Heart right ventricle (tissue), 16 donors: ENCODE measurements at regions not wholly inside any gene's neighbourhood (a gene's known extent, or its start where the extent isn't known, plus 50 kb on each side); places are given as distances from the start of the nearest gene placed in this dataset.

ENCODE experiments used
- ATAC-seq, 8 donors: fragments of 200-7000 bp; cut with Tn5 transposase; one replicate each; pipeline ENCODE4 v1.9.1; 2020; ENCODE audit warnings: mild to moderate bottlenecking in 8 of 8, moderate library complexity in 8 of 8, moderate number of reproducible peaks in 1 of 8
- DNase-seq, 2 donors: peaks; one replicate each; pipeline ENCODE4 v3.0.0-alpha.2; 2020
- H3K27ac ChIP-seq, 10 donors: fragments of 200-600 bp; sonication (generic) in 2 of 10; one replicate each; pipeline versions ENCODE4 v1.5.0 to v1.8.0; 2020 to 2022; ENCODE audit warnings: mild to moderate bottlenecking in 3 of 10
- H3K27me3 ChIP-seq, 7 donors: fragments of 200-600 bp; one replicate each; pipeline ENCODE4 v1.8.0; 2021 to 2022; ENCODE audit warnings: mild to moderate bottlenecking in 2 of 7
- H3K36me3 ChIP-seq, 9 donors: fragments of 200-600 bp; sonication (generic) in 1 of 9; one replicate each; pipeline versions ENCODE4 v1.5.0 to v1.8.0; 2020 to 2022; ENCODE audit warnings: mild to moderate bottlenecking in 2 of 9
- H3K4me1 ChIP-seq, 9 donors: fragments of 200-600 bp; sonication (generic) in 1 of 9; one replicate each; pipeline versions ENCODE4 v1.5.0 to v1.8.0; 2020 to 2022; ENCODE audit warnings: mild to moderate bottlenecking in 4 of 9
- H3K4me3 ChIP-seq, 10 donors: fragments of 200-600 bp; sonication (generic) in 2 of 10; one replicate each; pipeline versions ENCODE4 v1.5.0 to v1.8.0; 2020 to 2022; ENCODE audit warnings: mild to moderate bottlenecking in 7 of 10, moderate library complexity in 2 of 10
- H3K9me3 ChIP-seq, 11 donors: fragments of 200-600 bp in 10 of 11; sonication (generic) in 2 of 11; one replicate each; pipeline versions ENCODE4 v1.5.0 to v1.8.0; 2013 to 2022; ENCODE audit warnings: mild to moderate bottlenecking in 2 of 11, control low read depth in 1 of 11, moderate library complexity in 1 of 11
- WGBS, 2 donors: extraction: QIAGEN DNeasy Blood & Tissue Kit; methylation state at CpG; one replicate each; pipeline ENCODE4 v1.1.7; 2013; ENCODE audit warnings: inconsistent platforms in 1 of 2; 5-methylcytosine and 5-hydroxymethylcytosine counted together
- intact Hi-C, 10 donors: fragments of 100-400 bp; cut with DNase I; formaldehyde crosslinking; loops; one replicate each; pipeline versions ENCODE4 v1.11.1 to v1.14.2; 2022
- TF ChIP-seq, protein P1 (sequence below), 9 donors: fragments of 200-600 bp; sonication (generic) in 2 of 9; IDR thresholded peaks; one replicate each; pipeline versions ENCODE4 v1.5.0 to v1.8.0; 2021 to 2022; ENCODE audit warnings: antibody characterized with exemption in 9 of 9, mild to moderate bottlenecking in 5 of 9, moderate library complexity in 1 of 9
- donor health status: Arrhythmogenic right ventricular cardiomyopathy.
- donor health status: ischemic (EF 13 %, LVEDD 7.1; RV severe dilation, severe dysfunction).
- donor health status: healthy with polysubstance abuse.
- donor health status: DM: no; HTN: yes; CAD: no.
- donor health status: DM: no; HTN: no; CAD: no.
- donor health status: ischemic (EF 25% LVEDD 6.9; RV normal size, moderate dysfunction).
- donor health status: ischemic (EF 25% LVEDD 5.7; RV mildly dilated, moderate dysfunction).
- donor health status: healthy.
- donor health status: DM: yes; HTN: yes; CAD: no.
- donor health status: Ischemic cardiomyopathy.
- donor health status: ischemic (EF 35%, LVEDD 5.7; RV mildly dilated, moderate dysfunction).
- donor health status: nonischemic (EF 11% LVEDD 7.7; RV severe dilation, severe dysfunction).
- donor health status: DM: yes; HTN: yes; CAD: no.
- donor health status: PGD.
- donor health status: ischemic (EF 29% LVEDD 5.4; RV normal size, mild dysfunction).
- donor health status: nonischemic (EF 23%, LVEDD 6.1; RV moderate dilation, normal function).

DNA sequence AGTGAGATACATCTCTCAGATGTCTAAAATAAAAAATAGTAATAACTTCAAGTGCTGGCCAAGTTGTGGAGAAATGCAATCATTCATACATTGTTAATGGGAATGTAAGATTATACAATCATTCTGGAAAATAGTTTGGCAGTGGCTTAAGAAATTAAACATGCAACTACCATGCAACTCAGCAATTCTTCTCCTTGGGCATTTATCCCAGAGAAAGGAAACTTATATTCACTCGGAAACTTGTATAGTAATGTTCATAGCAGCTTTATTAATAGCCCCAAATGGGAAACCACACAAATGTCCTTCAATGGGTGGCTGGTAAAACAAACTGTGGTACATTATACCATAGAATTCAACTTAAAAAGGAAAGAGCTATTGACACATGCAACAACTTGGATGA is 274.0 kb upstream of the SPRED2 start:
- 93 to 94% methylated on average over 1 of the region's 1 CpG for WGBS, 2 donors
- H3K9me3 ChIP-seq, result no peaks in the 10 kb centered on the region
- no peaks in the 10 kb centered on the region for H3K36me3 ChIP-seq
- ATAC-seq (no peak), DNase-seq (no peak)
- no peaks in the 10 kb centered on the region for H3K4me1 ChIP-seq
- peaks cover 0 to 25% (median 3%) of the 10 kb centered on the region in 7 donors for H3K27me3 ChIP-seq
- no peak overlapping the region for H3K4me3 ChIP-seq
- intact Hi-C loops, result no loop called here
- TF ChIP-seq, protein P1, sequence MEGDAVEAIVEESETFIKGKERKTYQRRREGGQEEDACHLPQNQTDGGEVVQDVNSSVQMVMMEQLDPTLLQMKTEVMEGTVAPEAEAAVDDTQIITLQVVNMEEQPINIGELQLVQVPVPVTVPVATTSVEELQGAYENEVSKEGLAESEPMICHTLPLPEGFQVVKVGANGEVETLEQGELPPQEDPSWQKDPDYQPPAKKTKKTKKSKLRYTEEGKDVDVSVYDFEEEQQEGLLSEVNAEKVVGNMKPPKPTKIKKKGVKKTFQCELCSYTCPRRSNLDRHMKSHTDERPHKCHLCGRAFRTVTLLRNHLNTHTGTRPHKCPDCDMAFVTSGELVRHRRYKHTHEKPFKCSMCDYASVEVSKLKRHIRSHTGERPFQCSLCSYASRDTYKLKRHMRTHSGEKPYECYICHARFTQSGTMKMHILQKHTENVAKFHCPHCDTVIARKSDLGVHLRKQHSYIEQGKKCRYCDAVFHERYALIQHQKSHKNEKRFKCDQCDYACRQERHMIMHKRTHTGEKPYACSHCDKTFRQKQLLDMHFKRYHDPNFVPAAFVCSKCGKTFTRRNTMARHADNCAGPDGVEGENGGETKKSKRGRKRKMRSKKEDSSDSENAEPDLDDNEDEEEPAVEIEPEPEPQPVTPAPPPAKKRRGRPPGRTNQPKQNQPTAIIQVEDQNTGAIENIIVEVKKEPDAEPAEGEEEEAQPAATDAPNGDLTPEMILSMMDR (IDR thresholded peaks at IDR 0.05), result no peak
- H3K27ac ChIP-seq, result no peak overlapping the region

DNA sequence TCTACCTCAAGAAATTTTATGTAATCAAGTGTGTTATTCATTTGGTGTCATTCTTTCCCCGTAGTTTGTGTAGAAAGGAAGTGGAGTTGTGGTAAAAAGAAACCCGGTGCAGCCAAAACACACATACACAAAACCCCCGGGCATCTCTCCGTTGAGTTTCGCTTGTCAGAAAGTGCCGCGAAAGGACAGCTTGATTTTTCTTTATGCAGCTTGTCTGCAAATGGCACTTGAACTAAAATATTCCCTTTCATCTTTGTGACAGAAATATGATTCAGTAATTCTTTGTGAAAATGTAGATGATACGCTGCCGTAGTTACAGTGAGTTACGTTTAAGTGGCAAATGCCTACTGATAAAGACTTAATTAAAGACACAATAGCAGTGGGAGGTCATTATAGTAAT is 268.8 kb upstream of the SPRED2 start:
- Histone ChIP-seq H3K36me3 (no peaks in the 10 kb centered on the region), H3K27me3 (peaks cover 0 to 25% (median 5%) of the 10 kb centered on the region in 7 donors), H3K9me3 (no peaks in the 10 kb centered on the region), H3K4me3 (no peak overlapping the region), H3K4me1 (no peaks in the 10 kb centered on the region), H3K27ac (no peak overlapping the region)
- whole genome bisulfite sequencing, 2 donors, result 89 to 92% methylated on average over 10 of the region's 10 CpGs
- TF ChIP-seq, protein P1 (IDR thresholded peaks at IDR 0.05), result no peak
- ATAC-seq (no peak), DNase-seq (no peak)
- intact Hi-C loops, result no loop called here

DNA sequence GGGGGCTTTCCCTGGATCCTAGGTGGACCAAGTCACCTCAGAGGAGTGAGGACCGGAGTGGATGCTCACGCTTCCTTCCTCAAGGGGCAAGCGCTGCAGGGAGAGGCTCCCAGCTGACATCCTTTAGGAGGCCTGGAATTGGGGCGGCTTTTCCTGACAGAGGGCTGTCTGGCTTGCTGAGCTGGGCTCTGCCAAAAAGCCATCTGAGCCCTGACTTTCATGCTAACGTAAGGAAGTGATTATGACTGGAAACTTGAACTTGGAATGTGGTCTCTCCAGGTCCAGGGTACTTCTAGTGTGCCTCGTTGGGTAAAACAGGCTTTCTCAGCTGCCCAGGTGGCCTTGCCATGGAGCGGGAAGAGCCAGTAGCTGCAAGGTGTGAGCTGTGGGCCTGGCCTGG is 268.3 kb upstream of the SPRED2 start:
- WGBS, 2 donors, result 76 to 83% methylated on average over 7 of the region's 7 CpGs
- H3K36me3 ChIP-seq, result no peaks in the 10 kb centered on the region
- H3K9me3 ChIP-seq, result no peaks in the 10 kb centered on the region
- ATAC-seq (no peak), DNase-seq (no peak)
- no peak overlapping the region for H3K27ac ChIP-seq
- intact Hi-C loops, result no loop called here
- H3K4me1 ChIP-seq, result no peaks in the 10 kb centered on the region
- H3K4me3 ChIP-seq, result no peak overlapping the region
- H3K27me3 ChIP-seq, result peaks cover 0 to 25% (median 5%) of the 10 kb centered on the region in 7 donors
- TF ChIP-seq, protein P1 (IDR thresholded peaks at IDR 0.05), result no peak

DNA sequence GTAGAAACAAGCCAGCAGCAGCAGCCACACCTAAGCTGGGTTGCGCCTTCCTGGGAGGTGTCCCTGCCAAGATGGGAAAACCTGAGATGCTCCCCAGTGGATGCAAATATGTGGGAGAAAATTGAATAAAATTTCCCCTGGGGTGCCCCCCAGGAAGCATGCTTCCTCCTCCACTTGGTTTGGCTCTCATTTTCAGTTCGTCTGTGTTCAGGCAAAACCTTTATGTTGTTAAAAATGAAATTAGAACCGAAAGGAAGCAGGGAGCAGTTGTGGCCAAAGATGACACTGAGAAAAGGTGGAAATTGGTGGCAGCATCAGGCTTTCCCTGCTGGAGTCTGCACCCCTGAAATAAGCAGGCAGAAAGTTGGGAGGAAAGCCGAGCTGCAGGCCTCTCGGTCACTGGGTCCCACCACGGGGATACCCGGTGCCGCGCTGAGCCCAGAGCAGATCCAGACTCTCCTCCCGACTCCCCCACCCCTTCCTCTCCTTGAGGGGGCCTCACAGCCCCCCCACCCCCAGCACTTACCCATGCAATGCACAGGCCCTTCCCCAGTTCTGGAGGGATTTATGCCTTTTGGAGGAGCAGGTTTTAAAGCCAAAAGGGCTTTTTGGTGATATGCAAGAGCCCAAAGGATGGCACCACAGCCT is 267.7 kb upstream of the SPRED2 start:
- TF ChIP-seq, protein P1 (IDR thresholded peaks at IDR 0.05), result no peak
- DNase-seq, result no peak

More for the DNA sequence above, 267.7 kb upstream of the SPRED2 start:
- no peaks in the 10 kb centered on the region for H3K9me3 ChIP-seq
- 70 to 84% methylated on average over 10 of the region's 10 CpGs for WGBS, 2 donors
- no peaks in the 10 kb centered on the region for H3K36me3 ChIP-seq
- ATAC-seq, result no peak
- H3K27ac ChIP-seq, result no peak overlapping the region
- peaks cover 0 to 25% (median 5%) of the 10 kb centered on the region in 7 donors for H3K27me3 ChIP-seq
- no peaks in the 10 kb centered on the region for H3K4me1 ChIP-seq
- H3K4me3 ChIP-seq, result no peak overlapping the region
- intact Hi-C loops, result no loop called here
